ENCODE measurements at regions not wholly inside any gene's neighbourhood (a gene's known extent, or its start where the extent isn't known, plus 50 kb on each side); places are given as distances from the start of the nearest gene placed in this dataset.
"Not testable (repeated sequence)": the region's sequence is repeated elsewhere in the genome, so short reads cannot be mapped to it uniquely, and the experiment has no call there.

DNA sequence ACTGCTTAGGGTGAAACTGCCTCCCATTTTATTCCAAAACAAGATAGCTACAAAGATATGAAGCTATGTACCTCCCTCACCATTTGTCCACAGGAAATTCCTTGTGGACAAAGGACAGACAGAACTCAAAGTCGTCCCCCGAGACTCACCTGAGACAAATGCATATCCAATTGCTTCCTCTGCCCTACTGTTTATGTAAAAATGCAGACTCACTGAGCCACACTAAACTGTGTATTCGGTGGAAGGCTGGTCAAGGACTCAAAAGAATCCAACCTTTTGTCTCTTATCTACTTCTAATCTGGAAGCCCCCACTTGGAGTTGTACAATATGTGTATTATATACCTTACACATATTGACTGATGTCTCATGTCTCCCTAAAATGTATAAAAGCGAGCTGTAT is 288.0 kb upstream of the ERCC4 start:
- no peak for DNase-seq

DNA sequence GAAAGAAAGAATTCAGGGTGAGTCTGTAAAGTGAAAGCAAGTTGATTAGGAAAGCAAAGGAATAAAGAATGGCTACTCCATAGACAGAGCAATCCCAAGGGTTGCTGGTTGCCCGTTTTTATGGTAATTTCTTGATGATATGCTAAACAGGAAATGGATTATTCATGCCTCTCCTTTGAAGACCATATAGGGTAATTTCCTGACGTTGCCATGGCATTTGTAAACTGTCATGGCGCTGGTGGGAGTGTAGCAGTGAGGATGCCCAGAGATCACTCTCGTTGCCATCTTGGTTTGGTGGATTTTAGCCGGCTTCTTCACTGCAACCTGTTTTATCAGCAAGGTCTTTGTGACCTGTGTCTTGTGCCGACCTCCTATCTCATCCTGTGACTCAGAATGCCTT is 287.4 kb upstream of the ERCC4 start:
- DNase-seq = not testable (repeated sequence)

DNA sequence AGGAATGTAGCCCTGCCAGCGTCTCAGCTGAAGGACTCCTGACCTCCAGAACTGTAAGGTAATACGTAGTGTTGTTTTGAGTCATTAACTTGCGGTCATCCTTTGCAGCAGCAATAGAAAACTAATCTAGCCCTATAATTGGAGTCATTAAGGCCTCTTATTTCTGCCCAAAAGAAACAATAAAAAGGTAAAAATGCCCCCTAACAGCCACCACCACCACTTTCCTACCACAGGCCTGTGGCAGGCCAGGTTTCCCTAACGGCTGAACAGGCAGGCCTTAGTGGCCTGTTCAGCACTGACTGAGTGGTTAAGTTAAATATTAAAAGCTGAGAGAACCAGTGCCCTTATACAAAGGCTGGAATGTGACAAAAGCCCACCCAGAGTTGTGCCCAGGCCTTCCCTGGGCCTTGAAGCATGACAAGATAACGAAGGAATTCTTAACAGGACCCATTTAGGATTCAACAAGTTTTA is 286.5 kb upstream of the ERCC4 start:
- no peak for DNase-seq

DNA sequence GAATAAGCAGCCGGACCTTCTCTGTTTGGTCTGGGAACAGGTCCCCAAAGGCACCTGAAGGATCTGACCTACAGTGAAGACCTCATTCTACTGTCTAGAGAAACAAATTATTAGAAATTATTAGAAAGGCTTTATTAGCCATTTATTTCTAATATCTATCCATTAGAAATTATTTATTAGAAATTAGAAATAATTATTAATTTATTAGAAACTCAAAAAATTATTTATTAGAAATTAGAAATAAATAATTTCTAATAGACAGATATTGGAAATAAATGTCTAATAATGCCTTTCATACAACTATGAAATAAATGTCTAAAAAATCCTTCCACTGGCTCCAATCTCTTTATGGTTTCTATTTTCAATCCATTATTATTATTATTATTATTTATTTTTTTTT is 285.7 kb upstream of the ERCC4 start:
- no peak for DNase-seq

DNA sequence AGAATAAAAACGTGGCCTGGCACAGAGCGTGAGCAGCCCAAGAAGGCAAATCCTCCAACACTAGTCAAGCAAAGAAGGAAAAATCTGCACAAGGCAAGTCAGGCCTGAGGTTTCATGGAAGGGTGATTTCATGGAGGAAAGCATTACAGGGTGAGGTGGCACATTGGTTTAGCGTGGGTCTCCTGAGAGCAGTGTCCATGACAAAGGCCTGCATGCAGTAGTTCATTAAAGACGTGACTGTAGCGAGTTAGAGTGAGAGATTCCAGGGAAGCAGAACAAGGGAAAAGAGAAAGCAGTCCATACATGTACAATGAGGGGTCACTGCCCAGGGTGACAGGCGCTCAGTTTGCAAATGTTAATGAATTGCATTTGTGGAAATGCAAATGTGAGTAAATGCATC is 285.0 kb upstream of the ERCC4 start:
- DNase-seq = no peak

DNA sequence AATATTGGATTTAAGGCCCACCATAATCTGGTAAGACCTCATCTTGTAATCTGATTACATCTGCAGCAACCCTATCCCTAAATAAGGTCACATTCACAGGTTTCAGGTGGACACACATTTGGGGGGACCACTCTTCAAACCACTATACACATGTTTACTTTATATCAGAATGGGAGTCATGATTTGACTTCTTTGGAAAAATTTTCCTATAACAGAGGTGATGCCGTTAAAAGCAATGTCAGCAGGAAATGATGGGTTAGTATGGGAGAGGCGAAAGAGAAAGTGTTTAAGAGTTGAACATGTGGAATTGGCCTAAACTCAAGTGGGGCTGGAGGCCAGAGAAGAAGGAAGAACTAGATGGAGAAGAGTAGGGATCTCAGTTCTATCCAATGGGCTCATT is 281.7 kb upstream of the ERCC4 start:
- no peak for DNase-seq

DNA sequence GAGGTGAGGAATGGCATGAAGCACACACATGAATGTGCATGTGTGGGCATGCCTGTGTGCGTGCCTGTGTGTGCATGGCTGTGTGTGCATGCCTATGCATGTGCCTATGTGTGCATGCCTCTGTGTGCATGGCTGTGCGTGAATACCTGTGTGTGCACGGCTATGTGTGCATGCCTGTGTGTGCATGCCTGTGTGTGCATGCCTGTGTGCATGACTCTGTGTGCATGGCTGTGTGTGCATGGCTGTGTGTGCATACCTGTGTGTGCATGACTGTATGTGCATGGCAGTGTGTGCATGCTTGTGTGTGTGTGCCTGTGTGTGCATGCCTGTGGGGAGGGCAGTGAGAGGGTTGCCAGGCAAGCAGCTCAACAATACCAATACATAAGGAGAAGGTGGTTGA is 276.5 kb upstream of the ERCC4 start:
- DNase-seq = no peak

DNA sequence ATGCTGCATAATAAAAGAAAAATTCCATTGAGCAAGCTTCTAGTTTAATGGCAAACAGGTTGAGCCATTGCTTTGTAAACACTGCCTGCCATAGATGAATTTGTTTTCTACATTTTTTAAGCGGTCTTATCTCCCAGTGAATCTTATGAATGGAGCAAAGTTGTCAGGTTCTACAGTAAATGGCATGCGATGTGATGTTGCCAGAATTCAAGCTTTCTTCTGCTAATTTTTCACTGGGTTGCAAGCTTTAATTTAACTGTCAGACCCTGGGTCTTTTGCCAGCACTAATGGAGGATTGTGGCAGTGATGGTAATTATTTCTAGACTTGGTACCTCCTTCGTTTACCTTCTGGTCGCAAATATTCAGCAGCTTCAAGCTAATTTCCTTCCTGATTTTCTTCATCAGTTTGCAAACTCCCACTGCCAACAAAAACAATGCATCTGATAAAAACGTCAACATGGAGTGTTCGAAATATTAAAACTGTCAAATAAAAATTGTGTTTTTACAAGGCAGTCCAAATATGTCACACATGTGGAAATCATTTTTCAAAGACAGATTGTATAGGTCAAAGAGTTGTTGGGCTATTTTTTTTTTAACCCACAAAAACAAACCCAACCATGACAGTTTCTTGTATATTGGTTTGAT is 274.2 kb upstream of the ERCC4 start:
- DNase-seq = no peak

DNA sequence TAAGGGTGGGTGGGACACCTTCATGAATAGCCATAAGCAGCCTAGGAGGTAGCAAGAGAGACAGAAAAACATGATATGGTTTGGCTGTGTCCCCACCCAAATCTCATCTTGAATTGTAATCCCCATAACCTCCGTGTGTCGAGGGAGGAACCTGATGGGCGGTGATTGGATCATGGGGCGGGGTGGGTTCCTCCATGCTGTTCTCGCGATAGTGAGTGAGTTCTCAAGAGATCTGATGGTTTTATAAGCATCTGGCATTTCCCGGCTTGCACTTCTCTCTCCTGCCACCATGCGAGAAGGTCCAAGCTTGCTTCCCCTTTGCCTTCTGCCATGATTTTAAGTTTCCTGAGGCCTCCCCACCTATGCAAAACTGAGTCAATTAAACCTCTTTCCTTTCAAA is 259.1 kb upstream of the ERCC4 start:
- DNase-seq = no peak

DNA sequence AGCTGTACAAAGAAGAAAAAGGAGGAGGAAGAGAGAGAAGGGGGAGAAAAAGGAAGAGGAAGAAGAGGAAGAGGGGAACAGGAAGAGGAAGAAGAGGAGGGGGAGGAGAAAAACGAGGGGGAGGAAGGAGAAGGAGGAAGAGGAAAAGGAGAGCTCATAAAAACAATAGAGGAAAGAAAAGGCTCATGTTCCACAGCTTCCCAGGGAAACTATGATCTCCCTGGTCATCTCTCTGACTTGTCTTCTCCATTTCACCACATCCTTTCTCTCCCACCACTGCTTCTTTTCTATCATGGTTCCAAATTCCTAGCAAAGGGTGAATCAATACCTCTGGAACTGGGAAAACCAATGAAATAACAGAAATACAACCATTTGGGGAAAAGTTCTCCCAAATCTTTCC is 254.1 kb upstream of the ERCC4 start:
- no peak for DNase-seq

DNA sequence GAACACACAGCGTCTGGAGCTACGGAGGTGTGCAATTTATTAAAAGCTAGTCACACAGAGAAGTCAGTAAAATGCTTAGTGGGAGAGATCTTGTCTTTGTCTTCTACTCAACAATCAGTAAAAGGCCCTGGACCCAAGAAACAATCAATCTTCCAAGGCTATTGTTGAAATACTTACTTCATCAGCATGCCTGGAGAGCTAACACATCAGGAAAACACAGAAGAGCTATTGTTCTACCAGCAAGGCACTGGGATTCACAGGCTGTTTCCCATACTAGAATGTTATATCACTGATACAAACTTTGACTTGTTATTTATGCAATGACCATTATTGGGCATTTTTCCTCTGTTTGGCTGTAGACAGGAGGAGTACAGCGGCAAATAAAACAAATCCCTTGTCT is 247.8 kb upstream of the ERCC4 start:
- no peak for DNase-seq

DNA sequence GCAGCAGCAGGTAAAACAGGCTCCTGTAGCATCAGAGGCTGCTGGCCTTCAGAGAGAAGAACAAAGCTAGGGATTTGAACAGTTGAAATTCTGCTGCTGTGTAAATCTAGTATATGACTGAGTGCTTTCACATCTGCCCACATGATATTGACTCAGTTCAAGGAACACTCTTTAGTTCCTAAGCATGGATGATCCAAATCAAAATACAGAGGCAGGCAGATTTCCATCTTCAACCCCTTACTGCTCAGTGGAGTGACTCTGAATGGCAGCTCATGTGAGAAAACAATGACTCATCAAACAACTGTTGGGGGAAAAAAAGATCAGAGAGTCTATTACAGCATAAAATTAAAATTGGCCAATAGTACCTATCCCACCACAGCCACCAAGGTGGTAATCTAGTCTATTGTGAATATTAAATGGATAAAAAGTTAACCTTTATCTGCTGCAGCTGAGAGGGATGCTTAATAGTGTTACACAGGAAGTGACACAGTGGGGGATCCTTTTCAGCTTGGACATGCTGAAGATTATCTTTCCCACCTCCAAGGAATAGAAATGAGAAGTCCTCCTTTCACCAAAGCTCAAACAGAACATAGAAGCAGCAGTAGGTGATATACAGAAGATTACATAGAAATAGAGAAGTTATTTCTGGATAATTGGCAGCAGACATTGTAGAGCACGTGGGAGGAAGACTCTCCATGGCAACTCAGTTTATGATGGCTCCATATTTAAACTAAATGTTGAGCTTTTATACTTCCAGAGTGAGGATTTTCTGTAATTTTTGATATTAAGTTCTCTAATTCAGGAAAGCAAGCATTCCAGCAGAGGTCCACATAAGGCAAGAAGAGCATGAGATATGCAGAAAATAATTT is 239.7 kb upstream of the ERCC4 start:
- DNase-seq = no peak

DNA sequence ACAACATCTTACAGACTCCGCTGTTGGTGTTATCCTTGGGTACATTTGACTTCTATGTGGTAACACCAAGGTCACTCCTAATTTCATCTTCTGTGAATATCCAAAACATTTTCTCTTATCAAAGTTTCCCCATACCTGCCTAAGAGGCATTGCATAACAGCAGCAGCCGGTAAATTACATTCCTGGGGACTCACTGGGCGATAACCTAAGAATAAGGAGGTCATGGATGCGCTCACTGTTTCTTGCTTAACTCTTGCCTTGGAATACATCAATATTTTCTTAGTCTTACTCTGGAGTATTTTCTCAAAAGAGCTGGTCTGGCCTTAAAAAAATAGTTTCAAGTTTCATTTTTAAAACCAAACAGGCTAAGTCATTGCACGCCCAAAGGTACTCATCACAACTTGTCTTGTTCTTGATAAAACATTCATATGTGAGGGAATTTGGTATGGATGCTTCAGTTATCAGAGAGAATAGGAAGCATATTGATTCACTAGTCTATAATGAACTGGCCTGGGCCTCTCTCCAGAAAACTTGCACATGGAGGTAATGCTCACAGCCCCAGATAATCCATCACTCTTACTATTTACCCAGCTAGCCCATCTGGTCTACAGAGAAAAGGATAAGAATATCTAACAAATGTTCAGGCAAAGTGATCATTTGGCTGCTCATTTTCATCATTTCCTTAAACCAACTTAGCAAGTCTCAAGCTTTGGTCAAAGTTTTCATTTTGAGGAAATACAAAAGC is 235.0 kb upstream of the ERCC4 start:
- DNase-seq = no peak

DNA sequence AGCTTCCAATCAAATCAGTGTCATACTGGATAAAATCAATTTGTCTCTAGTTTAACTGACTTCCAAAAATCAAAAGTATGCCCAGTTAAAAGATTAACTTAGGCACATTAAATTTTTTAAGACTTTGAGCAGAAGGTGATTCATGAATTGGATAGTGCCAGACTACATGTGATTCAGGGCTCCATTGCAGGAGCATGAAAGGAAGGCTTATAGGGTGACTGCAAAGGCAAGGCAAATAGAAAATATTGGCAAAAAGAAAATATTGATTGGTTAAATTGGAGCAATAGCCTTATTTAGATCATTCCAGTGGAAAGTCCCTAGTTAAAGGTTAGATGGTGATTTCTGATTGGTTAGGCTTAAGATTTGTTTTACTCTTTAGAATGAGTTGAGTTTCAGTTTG is 223.9 kb upstream of the ERCC4 start:
- no peak for DNase-seq

DNA sequence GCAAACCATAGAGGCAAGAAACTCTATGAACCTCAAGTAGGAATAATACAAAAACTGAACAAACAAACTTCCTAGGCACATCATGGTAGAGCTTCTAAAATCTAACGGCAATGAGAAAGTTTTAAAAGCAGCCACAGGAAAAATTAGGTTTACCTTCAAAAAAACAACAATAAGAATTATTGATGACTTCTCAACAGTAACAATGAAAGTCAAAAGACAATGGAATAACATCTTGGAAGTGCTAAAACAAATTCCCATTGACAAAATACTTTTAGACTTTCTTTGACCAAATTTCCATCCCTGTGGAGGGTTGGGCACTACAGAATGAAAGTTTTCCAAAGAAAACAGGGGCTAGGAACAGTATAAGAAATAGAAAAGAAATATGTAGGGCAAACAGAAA is 222.9 kb upstream of the ERCC4 start:
- no peak for DNase-seq

DNA sequence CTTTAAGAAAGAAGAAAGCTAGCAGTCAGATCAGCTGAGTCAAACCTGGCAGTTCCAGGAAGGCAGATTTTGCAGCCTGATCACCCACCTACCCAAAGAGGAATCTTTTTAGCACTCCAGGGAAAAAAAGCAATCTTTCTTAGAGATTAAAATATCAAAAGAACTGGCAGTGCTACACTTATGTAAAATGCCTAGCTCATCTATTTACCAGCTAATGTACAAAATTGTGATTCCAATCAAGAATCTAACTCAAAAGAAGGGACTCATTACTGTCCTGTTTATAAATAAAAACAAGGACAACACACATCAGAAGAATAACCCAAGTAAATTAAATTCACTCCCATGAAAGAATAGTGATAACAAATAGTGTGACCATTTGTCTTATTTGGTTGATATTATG is 222.4 kb upstream of the ERCC4 start:
- no peak for DNase-seq

DNA sequence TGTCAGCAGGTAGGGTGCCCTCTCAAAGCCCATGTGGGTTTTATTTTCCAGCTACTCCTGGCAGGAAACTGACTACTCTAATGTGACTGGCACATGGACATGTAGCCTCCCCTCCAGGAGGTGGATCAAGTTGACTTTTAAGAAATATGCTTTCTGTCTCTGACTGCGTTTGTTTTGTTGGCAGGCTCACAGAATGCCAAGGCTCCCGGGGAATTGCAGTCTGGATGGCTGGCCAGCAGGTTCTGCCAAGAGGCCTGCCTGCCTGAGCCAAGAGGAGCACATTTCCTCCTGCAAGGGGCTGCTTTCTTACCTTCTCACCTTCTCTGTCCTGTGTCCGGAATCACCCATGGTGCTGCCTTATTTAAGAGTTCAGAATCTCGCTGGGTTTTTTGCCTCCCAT is 217.3 kb upstream of the ERCC4 start:
- DNase-seq = no peak

DNA sequence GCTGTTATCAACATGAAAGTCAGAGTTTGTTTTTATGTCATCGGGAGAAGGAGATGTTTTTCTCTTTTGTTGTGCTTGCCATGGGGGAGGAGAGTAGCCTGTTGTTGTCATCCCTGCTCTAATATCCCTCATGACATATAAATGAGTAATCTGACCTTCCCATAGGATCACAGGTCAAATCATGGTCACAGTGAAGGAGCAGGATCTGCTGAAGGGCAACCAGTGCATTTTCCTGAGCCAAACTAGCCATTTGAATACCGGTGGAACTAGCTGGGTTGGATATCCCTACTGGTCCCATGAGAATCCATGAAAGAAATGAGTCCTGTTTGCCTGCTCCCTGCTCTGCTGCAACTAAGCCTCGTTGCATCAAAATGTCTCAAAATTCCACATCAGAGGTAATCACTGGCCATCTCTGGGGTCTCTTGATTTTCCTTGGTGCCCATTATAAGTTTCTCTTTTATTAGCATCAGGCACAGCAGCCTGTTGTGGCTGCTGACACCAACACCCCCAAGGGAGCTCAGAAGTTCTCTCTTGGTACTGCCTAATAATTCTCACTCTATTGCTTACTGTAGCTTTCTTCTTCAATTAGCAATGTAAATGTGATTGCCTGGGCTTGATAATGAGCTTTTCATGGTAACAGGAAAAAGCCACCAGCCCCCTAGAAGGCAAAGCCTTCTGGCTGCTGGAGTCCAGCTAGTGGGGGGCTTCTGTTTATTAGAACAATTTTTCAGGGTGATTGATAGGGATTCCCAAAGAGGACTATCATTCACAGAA is 211.4 kb upstream of the ERCC4 start:
- DNase-seq = no peak

DNA sequence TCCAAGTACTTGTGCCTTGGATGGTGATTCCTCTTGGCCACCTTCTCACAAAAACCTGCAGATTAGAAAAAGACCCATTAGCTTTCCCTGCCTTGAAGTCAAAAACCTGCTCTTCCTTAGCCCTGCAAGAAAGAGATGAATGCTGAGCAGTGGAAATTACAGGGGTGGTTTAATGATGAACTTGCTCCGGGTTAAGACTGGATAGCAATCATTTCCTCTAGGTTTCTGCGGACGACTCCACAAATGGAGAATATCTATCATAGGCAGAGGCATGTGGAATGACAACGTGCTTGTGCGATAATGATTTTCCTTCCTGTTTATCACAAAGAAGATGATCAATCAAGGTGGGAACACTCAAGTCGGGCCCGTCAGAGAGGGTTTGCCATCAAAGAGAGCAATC is 201.2 kb upstream of the ERCC4 start:
- DNase-seq = no peak

DNA sequence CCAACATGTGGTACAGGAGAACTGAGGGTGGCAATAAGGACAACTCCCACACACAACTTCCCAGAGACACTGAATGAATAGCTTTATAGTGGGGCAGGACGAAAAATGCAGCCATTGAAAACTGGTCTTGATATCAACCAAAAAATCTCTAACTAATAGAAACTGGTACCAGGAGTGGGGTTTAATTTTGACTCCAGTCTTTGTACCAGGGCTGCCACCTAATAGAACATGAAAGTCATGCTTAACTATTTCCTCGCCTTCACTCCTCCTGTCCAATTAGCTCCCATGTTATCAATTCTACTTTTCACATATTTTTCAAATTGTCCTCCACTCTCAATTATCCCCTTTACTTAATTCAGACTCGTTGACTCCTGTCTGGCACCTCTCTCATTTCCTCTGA is 192.0 kb upstream of the ERCC4 start:
- DNase-seq = no peak

DNA sequence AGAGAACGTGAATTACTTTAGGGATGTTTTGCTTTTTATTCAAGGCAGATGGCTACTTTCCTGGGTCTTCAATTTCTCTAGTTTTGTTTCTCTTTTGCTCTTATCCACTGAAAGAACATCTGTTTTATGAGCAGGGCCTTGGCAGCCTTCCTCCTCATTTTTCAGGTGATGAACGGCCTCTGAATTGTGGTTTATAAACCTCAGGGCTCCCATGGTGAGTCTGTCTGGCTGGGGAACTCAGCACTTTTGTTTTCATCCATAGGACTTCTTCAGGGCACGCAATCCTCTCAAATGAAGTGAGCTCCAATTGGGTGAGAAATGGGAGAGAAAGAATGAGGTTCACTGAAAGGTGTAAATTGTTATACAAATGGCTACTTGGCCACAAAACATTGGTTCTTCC is 186.4 kb upstream of the ERCC4 start:
- DNase-seq = no peak

DNA sequence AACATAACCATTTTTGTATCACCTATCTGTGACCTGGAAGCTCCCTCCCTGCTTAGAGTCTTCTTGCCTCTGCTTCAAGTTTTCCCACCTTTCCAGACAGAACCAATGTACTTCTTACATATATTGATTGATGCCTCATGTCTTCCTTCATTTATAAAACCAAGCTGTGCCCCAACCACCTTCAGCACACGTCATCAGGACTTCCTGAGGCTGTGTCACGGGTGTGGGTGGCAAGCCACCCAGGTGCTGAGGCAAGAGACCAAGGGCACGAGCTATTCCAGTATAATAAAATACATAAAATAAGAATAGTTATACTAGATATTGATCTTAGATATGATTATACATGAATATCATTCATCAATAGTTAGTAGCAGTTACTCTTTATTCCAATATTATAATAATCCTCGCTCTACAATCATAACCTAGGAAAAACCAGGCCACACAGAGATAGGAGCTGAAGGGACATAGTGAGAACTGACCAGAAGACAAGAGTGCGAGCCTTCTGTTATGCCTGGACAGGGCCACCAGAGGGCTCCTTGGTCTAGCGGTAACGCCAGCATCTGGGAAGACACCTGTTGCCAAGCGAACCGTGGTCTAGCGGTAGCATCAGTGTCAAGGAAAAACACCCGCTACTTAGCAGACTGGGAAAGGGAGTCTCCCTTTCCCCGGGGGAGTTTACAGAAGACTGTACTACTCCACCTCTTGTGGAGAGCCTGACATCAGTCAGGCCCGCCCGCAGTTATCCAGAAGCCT is 180.2 kb upstream of the ERCC4 start:
- DNase-seq = not testable (repeated sequence)

Measured in fibroblast of skin of scalp (primary cell).